HCT116 (cell line): ENCODE measurements at regions not wholly inside any gene's neighbourhood (a gene's known extent, or its start where the extent isn't known, plus 50 kb on each side); places are given as distances from the start of the nearest gene placed in this dataset.

Experiments used
- CEBPB ChIP-seq: IDR thresholded peaks from 2 replicates; pipeline ENCODE4 v1.6.1; 2012; ENCODE audit warnings: low read depth
- EZH2 ChIP-seq: fragments of 200-600 bp; sonication (generic); IDR thresholded peaks from 2 replicates; pipeline ENCODE4 v1.6.1; 2017; ENCODE audit warnings: antibody characterized with exemption, mixed run types
- EZH2phosphoT487 ChIP-seq: fragments of 200-600 bp; IDR thresholded peaks from 2 replicates; pipeline ENCODE4 v1.6.1; 2018; ENCODE audit warnings: antibody characterized with exemption, borderline replicate concordance
- POLR2A ChIP-seq: IDR thresholded peaks from 2 replicates; pipeline ENCODE4 v1.7.0; 2011; ENCODE audit warnings: borderline replicate concordance; ENCODE audit not compliant: insufficient read depth, insufficient read length; ENCODE audit errors: extremely low read depth
- POLR2AphosphoS5 ChIP-seq: IDR thresholded peaks from 2 replicates; pipeline ENCODE4 v1.6.1; 2011; ENCODE audit warnings: mild to moderate bottlenecking, low read depth, low read length, moderate library complexity
- RAD21 ChIP-seq: IDR thresholded peaks from 2 replicates; pipeline ENCODE4 v1.6.1; 2012; ENCODE audit warnings: low read depth, mild to moderate bottlenecking
- SIN3A ChIP-seq: IDR thresholded peaks from 2 replicates; pipeline ENCODE4 v1.6.1; 2012; ENCODE audit warnings: low read depth
- SP1 ChIP-seq: IDR thresholded peaks from 2 replicates; pipeline ENCODE4 v1.6.1; 2012; ENCODE audit warnings: low read depth
- YY1 ChIP-seq: IDR thresholded peaks from 2 replicates; pipeline ENCODE4 v1.6.1; 2011; ENCODE audit warnings: low read length, low read depth, moderate library complexity, mild to moderate bottlenecking; ENCODE audit not compliant: insufficient replicate concordance; ENCODE audit errors: extremely low read depth
- TF ChIP-seq, protein P1 (sequence below), 3 experiments: fragments of 200-600 bp in 1 of 3; sonication (generic) in 1 of 3; IDR thresholded peaks in 2 of 3; conservative IDR thresholded peaks in 1 of 3; 2 replicates each; pipeline ENCODE4 v1.5.1; 2012 to 2017; ENCODE audit warnings: low read depth in 2 of 3, low read length in 2 of 3, antibody characterized with exemption in 1 of 3, borderline replicate concordance in 1 of 3, control low read depth in 1 of 3, mild to moderate bottlenecking in 1 of 3, mixed read lengths in 1 of 3, mixed run types in 1 of 3, moderate library complexity in 1 of 3; ENCODE audit not compliant: insufficient read depth in 1 of 3
- TF ChIP-seq, protein P2 (sequence below): IDR thresholded peaks from 2 replicates; pipeline ENCODE4 v1.6.1; 2012; ENCODE audit warnings: low read depth
- TF ChIP-seq, protein P3 (sequence below): IDR thresholded peaks from 2 replicates; pipeline ENCODE4 v1.6.1; 2012

DNA sequence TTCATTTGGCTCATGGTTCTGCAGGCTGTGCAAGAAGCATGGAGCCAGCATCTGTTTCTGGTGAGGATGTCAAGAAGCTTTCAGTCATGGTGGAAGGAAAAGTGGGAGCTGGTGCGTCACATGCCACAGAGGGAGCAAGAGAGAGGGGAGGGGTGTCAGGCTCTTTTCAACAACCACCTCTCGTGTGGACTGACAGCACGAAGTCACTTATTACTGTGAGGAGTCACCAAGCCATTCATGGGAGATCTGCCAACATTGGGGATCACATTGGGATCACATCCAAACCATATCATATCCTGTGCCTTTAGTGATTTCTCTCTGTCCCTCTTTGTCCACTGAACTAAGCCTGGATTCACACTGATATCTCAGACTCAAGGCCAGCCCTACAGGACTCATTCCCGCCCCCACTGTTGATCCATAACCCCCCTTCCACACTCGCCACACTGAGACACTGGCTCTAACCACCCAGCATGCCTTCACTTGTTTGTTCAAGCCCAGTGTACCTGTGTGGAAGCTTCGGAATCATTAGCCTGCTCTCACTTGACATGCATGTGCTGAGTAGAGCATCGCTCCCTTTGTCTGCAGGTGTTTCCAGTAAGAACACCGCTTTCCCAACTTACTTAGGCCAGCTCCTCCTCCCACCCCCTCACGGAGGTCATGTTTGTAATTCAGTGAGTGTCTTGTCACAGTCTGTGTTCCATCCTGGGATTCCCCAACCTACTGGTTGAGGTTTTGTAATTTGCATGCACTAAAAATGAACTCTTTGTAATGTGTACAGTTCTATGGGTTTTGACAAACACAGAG is 132.2 kb downstream of the KLF13 start:
- TF ChIP-seq, protein P1, sequence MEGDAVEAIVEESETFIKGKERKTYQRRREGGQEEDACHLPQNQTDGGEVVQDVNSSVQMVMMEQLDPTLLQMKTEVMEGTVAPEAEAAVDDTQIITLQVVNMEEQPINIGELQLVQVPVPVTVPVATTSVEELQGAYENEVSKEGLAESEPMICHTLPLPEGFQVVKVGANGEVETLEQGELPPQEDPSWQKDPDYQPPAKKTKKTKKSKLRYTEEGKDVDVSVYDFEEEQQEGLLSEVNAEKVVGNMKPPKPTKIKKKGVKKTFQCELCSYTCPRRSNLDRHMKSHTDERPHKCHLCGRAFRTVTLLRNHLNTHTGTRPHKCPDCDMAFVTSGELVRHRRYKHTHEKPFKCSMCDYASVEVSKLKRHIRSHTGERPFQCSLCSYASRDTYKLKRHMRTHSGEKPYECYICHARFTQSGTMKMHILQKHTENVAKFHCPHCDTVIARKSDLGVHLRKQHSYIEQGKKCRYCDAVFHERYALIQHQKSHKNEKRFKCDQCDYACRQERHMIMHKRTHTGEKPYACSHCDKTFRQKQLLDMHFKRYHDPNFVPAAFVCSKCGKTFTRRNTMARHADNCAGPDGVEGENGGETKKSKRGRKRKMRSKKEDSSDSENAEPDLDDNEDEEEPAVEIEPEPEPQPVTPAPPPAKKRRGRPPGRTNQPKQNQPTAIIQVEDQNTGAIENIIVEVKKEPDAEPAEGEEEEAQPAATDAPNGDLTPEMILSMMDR (IDR thresholded peaks at IDR 0.05 in 2 of 3, conservative IDR thresholded peaks at IDR 0.05 in 1 of 3; ENCODE audit: borderline replicate concordance in 1 of 3, insufficient read depth in 1 of 3, low read depth in 2 of 3, low read length in 2 of 3), result no peak
- TF ChIP-seq CEBPB, result no peak
- no peak for TF ChIP-seq EZH2
- TF ChIP-seq YY1, result no peak
- no peak for TF ChIP-seq POLR2A
- TF ChIP-seq, protein P2, sequence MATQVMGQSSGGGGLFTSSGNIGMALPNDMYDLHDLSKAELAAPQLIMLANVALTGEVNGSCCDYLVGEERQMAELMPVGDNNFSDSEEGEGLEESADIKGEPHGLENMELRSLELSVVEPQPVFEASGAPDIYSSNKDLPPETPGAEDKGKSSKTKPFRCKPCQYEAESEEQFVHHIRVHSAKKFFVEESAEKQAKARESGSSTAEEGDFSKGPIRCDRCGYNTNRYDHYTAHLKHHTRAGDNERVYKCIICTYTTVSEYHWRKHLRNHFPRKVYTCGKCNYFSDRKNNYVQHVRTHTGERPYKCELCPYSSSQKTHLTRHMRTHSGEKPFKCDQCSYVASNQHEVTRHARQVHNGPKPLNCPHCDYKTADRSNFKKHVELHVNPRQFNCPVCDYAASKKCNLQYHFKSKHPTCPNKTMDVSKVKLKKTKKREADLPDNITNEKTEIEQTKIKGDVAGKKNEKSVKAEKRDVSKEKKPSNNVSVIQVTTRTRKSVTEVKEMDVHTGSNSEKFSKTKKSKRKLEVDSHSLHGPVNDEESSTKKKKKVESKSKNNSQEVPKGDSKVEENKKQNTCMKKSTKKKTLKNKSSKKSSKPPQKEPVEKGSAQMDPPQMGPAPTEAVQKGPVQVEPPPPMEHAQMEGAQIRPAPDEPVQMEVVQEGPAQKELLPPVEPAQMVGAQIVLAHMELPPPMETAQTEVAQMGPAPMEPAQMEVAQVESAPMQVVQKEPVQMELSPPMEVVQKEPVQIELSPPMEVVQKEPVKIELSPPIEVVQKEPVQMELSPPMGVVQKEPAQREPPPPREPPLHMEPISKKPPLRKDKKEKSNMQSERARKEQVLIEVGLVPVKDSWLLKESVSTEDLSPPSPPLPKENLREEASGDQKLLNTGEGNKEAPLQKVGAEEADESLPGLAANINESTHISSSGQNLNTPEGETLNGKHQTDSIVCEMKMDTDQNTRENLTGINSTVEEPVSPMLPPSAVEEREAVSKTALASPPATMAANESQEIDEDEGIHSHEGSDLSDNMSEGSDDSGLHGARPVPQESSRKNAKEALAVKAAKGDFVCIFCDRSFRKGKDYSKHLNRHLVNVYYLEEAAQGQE, result no peak
- no peak for TF ChIP-seq SIN3A
- TF ChIP-seq POLR2AphosphoS5, result no peak
- TF ChIP-seq RAD21, result no peak
- no peak for TF ChIP-seq EZH2phosphoT487
- TF ChIP-seq, protein P3, sequence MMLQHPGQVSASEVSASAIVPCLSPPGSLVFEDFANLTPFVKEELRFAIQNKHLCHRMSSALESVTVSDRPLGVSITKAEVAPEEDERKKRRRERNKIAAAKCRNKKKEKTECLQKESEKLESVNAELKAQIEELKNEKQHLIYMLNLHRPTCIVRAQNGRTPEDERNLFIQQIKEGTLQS, result no peak
- no peak for TF ChIP-seq SP1
